ENCODE measurements at regions not wholly inside any gene's neighbourhood (a gene's known extent, or its start where the extent isn't known, plus 50 kb on each side); places are given as distances from the start of the nearest gene placed in this dataset.
"Not testable (repeated sequence)": the region's sequence is repeated elsewhere in the genome, so short reads cannot be mapped to it uniquely, and the experiment has no call there.

DNA sequence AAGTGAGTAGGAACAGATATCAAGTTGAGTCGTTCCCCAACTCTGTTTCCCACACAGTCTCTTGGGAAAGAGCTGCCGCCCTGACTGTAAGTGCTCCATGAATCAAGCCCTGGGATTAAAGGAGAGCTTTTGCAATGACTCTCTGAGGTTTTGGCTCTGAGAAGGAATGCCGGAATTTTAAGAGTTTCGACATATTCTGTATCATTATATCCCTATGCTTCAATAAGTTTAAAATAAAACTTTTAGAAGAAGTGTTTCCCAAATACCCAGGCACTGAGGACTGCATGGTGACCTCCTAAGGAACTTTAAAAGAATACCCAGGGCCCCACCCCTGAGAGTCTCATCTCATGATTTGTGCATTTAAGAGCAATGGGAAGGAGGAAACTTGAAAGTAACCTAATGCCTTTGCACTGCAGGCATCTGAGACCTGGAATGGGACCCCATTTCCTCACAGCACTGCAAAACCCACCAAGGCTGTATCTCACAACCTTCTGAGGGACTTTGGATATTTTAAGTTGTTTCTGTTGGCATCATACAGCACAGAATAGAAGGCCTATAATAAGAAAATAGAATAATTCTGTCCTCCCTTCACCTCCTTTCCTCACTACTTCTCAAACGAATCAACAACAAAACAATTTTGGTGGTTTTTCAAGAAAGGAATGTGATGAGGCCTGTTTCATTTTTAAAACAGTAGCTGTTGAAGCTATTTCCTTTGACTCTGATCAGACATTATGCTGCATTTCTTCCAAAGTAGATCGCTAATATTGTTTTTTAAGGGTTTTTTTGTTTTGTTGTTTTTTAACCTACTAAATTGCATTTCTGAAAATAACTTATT lies 121.2 kb downstream of the GASK1B start:
- no peak for DNase-seq (ENCODE audit: low read depth in 2 of 2)

DNA sequence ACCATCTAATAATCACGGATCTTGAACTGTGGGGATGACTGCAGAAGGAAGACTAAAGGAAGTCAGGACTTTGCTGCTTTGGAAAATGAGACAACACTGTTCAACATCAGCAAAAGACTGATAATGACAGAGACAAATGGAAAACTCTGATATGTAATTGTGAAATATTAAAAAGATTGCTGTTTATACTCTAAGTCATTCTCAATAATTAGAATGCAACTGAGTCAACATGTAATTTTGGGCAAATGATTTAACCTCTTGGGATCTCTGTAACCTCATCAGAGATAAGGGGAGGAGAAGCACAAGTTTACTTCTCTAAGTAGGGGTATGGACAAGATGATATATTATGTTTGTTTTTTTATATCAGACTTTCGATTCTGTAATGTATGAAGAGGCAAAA lies 121.9 kb downstream of the GASK1B start:
- no peak for DNase-seq (ENCODE audit: low read depth in 2 of 2)

DNA sequence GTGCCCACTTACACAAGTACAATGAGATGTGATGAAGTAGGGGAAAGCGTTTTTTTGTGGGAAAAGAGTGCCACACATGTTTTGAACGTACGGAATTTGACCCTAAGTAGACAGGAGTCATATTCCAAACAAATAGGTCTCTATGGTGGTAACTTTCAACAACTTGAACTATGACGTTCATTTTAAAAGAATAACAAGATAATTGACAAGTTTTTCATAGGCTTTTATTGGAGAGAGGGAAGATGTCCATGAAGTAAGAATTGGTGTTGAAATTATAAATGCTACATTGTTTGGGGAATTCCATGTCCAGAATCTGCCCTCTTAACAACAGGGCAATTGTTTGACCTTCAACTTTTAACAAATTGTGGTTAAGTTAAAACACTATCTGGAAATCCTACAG lies 126.5 kb downstream of the GASK1B start:
- no peak for DNase-seq (ENCODE audit: low read depth in 2 of 2)

DNA sequence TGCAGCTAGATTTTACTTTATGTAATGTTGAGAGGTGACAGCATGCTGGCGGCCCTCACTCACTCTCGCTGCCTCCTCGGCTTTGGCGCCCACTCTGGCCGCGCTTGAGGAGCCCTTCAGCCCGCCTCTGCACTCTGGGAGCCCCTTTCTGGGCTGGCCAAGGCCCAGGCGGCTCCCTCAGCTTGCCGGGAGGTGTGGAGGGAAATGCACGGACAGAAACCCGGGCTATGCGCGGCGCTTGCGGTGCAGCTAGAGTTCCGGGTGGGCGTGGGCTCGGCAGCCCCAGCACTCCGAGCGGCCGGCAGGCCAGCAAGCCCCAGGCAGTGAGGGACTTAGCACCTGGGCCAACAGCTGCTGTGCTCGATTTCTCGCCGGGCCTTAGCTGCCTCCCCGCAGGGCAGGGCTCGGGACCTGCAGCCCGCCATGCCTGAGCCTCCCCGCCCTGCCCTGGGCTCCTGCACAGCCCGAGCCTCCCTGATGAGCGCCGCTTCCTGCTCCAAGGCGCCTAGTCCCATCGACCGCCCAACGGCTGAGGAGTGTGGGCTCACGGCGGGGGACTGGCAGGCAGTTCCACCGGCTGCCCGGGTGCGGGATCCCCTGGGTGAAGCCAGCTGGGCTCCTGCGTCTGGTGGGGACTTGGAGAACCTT lies 128.7 kb downstream of the GASK1B start:
- no peak for DNase-seq (ENCODE audit: low read depth in 2 of 2)

DNA sequence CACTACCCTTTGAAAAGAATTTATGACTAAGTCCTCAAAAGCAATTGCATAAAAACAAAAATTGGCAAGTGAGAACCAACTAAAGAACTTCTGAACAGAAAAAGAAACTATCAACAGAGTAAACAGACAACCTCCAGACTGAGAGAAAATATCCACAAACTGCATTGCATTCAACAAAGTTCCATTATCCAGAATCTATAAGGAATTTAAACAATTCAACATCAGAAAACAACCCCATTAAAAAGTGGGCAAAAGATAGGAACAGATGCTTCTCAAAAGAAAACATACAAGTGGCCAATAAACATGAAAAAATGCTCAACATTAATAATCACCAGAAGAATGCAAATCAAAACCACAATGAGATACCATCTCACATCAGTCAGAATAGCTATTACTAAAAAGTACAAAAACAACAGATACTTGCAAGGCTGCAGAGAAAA lies 130.2 kb downstream of the GASK1B start:
- no peak for DNase-seq (ENCODE audit: low read depth in 2 of 2)

DNA sequence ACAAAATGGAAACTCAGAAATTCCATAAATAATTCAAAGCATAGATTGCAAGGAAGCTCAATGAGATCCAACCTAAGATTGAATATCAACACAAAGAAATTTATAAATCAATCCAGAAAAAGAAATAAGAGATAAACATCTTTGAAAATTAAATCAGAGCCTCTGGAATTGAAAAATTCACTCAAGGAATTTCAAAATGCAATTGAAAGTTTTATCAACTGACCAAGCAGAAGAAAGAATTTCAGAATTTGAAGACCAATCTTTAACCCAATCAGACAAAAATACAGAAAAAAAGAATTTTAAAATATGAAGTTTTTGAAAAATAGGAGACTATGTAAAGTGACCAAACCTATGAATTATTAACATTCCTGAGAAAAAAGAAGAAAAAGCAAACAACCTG lies 134.1 kb downstream of the GASK1B start:
- no peak for DNase-seq (ENCODE audit: low read depth in 2 of 2)

DNA sequence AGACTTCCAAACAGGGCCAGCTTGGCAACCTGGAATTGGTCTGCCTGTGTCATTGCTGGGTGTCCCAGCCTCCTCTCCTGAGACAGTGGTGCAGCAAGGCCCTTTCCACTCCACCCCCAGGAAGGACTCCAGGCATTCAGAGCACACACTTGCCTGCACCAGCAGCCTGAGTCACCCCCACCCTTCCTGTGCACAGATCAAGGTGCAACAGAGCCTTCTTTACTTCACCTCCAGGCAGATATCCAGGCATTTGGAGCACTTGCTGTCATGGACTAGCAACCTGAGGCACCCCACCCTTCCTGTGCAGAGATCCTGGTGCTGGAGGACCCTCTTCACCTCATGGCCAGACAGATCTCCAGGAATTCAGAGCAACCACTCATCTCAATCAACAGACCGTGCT lies 135.8 kb downstream of the GASK1B start:
- no peak for DNase-seq (ENCODE audit: low read depth in 2 of 2)

DNA sequence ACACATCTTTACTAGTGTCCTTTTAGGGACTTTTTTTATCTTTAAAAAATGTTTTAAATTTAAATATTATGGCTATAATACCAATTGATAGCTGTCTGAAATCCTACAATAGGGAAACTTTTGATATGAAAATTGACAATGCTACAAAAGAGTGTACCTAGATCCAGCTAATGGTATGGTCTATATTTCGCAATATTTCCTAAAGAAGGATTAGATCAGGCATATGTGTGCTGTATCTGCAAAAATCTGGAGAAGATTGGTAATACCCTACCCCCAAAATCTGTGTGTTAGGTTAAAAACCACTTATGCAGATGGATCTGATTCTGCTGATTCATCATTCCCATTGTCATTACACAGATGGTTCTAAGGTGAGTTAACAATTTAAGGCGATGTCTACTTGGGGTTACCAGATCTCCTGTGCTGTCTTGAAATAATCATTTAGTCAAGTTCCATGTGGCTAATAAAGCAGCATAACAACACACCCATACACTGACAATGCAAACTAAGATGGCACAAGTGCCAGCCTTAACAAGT lies 137.1 kb downstream of the GASK1B start:
- DNase-seq (ENCODE audit: low read depth in 2 of 2): no peak

DNA sequence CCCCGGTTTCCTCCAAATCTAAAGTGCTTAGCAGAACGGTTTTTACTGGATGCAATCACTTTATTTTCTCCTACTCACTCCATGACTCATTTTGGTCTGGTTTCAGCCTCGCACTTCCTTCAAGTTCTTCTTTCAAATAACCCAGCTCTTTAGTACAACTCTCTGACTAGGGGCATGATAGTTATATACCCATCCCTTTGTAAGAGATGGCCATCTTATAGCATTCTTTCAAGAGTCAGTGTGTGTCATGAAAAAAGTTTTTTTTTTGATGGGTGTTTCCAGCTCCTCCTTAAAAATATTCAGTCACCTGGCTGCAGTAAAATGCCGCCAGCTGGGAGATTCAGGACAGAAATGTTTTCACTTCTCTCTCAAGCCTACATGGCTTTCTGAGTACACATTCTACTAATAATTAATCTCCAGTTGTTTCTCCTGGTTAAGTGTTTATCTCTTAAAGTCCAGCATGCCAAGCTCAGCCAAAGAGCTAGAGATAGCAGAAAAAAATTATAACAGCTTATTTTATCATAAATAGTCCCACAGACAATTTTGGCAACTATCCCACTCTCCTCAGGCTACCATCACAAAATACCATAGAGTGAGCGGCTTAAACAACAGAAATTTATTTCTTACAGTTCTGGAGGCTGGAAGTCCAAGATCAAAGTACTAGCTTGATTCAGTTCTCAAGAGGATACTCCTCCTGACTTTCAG lies 139.3 kb downstream of the GASK1B start:
- DNase-seq (ENCODE audit: low read depth in 2 of 2): no peak

DNA sequence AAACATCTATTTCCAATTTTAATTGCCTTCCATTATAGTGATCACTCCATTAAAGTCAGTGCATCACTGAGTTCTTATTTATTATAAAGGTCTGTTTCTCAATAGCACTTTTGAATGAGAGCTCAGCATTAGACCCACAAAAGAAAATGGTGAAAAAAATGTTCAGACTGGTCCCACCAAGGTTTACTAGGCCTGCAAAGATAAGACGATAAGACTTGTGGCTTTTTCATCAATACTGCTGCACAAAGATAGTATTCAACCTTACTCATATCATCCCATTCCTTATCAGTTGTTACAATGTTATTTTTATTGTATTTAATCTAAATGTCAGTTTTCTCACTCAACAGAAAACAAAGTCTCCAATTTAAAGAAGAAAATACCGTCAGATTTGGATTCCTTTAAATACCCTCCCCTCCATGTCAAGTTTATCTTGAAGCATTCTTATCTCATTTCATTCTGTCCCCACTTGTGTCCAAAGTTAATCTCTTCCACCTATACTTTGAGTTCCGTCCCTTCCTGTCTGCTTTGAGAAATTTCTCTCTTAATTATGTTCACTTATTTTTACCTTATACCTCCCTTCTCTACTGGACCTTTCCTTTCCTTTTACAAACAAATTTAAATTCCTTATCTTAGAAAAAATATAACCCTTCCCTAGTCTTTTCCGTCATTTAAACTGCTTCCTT lies 140.0 kb downstream of the GASK1B start:
- no peak for DNase-seq (ENCODE audit: low read depth in 2 of 2)

DNA sequence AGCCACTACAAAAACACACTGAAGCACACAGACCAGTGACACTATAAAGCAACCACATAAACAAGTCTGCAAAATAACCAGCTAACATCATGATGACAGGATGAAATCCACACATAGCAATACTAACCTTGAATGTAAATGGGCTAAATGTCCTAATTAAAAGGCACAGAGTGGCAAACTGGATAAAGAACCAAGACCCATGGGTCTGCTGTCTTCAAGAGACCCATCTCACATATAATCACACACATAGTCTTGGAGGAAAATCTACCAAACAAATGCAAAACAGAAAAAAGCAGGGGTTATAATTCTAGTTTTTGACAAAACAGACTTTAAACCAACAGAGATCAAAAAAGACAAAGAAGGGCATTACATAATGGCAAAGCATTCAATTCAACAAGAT lies 144.4 kb downstream of the GASK1B start:
- not testable (repeated sequence) for DNase-seq (ENCODE audit: low read depth in 2 of 2)

DNA sequence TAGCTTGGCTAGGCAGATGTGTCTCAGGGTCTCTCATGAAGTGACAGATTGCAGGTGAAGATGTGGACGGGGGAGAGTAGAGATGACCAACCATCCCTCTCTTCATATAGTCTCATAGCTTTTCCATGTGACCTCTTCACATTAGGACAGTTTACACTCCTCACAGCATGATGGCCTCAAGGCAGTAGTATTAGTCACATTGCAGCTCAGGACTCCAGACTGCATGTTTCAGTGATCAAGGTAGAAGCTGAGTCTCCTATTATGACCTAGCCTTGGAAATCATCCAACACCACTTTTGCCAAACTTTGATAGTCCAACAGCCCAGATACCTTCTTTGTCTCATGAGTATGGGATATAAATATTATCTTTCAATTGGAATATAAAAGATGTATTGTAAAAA lies 147.7 kb downstream of the GASK1B start:
- DNase-seq (ENCODE audit: low read depth in 2 of 2): no peak

DNA sequence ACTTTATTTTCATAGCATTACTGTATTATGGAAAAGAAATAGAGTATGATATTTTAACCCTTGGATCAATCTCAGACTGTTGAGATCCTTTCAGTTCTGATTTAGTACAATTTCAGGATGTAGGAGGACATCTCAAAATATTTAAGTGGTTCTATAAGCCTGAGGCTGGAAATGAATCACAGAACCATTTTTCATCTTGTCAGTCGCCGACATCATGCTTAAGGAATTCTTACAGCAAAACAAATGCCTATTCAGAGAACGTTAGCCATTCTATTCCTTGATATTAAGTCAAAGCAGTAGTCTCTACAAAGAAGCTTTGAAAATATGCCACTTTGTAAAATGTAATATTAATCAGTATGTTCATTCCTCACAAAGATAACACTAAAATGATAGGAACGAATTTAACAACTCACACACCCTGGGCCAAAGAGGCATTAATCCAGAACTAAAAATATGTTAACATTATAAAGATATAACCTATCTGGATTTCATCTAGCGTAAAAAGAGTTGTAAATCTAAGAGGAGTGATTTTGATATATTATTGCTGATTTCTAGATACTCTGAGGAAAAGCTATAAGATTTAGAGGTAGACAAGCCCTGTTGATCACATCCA lies 152.0 kb downstream of the GASK1B start:
- no peak for DNase-seq (ENCODE audit: low read depth in 2 of 2)

DNA sequence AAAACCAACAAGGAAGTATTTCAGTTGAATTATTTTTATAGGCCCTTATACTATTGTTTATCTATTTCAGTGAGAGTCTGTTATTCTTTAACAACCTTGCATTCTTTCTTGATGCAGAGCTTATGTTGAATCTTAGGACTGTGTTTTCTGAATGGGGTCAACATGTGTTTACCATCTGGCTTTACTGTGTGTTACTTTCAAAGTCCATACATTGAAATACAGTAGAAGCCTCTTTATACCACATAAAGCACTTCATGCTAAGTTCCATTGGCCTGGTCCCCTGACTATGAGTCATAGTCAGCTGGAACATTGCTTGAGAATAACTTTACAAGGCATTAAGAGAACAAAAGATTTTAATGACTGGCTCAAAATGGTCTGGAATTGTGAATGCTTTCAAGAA lies 152.6 kb downstream of the GASK1B start:
- DNase-seq (ENCODE audit: low read depth in 2 of 2): no peak

DNA sequence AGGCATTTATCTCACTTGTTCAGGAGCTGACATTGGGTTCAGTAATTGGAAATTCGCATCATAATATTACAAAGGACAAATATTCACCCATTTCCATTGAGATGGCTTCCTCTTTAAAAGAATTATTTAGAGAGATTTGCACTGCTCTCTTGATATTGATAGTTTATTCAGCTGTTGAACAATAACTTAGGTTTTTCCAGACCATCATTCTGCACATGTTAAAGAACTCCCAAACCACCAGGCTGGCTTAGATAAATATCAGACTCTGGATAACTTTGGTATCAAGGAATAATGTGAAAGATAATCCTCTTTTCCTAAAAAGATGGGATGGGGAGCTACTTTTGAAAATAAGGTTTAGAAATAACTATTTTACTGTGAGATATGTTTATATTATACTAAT lies 154.0 kb downstream of the GASK1B start:
- DNase-seq (ENCODE audit: low read depth in 2 of 2): no peak

DNA sequence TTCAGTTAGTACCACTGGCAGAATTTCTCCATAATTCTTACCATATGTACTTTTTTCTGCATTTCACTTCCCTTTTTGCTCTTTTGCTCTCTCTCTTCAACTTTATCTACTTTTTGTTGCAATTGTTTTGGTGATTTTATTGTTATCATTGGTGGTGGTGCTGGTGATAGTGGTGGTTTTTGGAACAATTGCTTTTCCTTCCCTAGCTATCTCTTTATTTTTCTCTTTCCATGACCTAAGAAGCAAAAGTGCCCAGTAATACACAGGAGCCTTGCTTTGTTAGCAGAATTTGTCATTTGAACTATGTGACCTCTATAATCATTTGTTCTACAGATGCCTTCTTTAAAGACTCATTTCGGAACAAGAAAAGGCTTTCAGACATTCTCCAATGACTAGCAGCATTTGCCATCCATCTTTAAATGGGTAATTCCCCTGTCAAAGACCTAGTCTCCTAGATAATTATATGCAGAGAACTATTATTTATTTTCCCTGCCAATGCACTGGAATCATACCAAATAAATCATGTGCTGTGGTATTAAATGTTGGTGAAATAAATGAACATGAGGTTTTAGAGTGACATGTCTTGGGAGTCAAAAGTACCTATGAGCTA lies 154.5 kb downstream of the GASK1B start:
- DNase-seq (ENCODE audit: low read depth in 2 of 2): no peak

DNA sequence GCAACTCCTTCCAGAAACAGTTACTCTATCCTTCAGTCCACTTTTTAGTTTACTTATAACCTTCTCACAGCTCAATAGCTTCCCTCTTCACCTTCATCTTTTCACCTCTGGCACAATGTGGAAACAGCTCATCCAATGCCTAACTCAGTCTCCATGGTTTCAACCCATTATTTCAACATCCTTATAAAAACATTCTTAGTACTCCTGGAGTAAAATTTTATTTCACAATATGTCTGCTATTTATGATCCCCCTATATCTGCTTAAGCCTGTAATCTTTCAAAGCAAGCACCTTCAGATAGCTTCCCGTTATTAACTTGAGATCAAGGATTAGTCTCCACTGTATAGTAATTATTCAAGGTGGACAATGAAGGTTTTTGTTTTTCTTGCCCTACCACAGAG lies 156.3 kb downstream of the GASK1B start:
- DNase-seq (ENCODE audit: low read depth in 2 of 2): no peak

DNA sequence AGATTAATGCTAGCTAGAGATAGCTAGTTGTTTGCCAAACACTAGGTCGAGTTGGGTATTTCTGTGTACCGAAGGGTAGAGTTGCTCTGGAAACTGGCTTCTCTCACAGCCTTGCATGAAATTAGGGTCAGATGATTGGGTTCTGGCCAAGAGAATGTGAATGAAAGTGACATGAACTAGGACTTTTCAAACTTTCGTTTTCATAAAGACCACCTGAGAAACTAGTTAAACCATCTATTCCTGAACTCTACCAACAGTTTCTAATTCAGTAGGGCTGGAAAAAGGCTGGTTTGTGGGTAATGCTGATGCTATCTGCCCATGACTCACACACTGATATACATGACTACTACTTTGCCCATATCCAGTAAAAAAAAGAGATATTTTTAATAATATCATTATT lies 157.6 kb downstream of the GASK1B start:
- DNase-seq (ENCODE audit: low read depth in 2 of 2): no peak

DNA sequence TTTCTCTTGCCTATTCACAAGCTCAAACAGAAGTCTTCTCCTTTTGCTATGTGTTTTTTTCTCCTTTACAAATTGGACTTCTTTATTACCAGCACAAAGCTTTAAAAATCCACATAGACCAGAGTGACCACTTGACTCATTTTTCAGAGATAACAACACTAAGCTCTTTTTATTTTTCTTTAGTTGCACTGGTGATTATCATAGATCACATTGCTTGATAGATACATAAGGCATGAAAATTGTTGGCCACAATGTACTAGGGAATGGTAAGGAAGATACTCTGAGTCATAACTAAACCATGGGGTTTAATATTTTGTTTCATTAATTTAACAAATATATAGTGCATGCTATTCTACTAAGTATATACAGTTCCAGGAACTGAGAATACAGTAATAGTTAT lies 159.0 kb downstream of the GASK1B start:
- no peak for DNase-seq (ENCODE audit: low read depth in 2 of 2)

DNA sequence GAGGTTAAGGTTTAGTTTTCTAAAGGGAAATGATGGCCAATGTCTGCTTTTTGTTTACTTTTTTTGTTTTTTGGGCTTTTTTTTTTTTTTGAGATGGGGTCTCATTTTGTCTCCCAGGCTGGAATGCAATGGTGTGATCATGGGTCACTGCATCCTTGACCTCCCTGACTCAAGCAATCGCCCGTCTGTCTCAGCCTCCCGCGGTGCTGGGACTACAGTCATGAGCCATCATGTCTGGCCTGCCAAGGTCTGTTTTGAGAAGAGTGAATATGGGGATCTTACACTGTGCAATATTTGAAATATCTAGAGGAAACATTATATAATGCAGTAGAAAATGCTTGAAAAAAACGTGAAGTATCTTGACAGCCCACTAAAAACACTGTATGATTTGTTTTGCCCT lies 162.5 kb downstream of the GASK1B start:
- no peak for DNase-seq (ENCODE audit: low read depth in 2 of 2)

DNA sequence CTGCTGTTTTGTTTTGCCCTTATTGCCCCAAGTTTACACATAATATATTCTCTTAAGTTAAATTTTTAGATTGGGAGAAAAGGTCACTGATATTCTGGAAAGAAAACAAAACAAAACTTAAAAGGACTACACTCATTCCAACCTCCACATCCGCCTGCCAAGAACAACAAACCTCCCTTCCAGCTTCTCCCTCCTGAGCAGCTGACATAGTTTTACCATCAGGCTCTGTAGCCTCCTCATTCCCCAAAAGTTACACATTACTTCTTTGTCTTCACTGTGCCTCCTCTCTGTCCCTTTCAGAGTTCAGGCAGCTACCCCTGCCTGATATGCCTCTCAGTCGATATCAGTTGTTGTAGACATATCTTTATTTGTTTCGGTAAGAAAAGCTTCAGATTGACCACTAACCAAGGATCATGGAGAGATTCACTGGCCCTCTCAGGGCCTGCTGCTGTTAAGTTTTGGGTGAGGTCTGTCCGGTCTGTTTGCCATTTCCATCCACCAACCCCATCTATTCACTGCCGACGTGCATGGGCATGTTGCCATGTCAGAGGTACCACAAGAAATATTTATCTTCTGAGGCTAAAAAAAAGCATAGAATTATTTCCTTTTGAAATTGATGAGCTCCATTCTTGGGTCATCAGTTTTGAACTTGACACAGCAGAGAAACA lies 164.1 kb downstream of the GASK1B start:
- no peak for DNase-seq (ENCODE audit: low read depth in 2 of 2)
